CD4-positive, alpha-beta T cell (primary cell): ENCODE measurements at regions not wholly inside any gene's neighbourhood (a gene's known extent, or its start where the extent isn't known, plus 50 kb on each side); places are given as distances from the start of the nearest gene placed in this dataset.

ENCODE experiments used
- ATAC-seq: fragments of 200-7000 bp; cut with Tn5 transposase; one replicate; pipeline ENCODE4 v1.10.0; 2022; ENCODE audit warnings: mild to moderate bottlenecking; ENCODE audit not compliant: poor library complexity
- CTCF ChIA-PET: fragments of 350-600 bp; sonication (Branson Sonifier 250); formaldehyde crosslinking; loops from one replicate; lab custom pipeline; 2021; ENCODE audit warnings: antibody characterized with exemption, inconsistent platforms; lab: Charles Lee
- POLR2A ChIA-PET: fragments of 350-600 bp; sonication (Branson Sonifier 250); formaldehyde crosslinking; loops from one replicate; lab custom pipeline; 2021; ENCODE audit warnings: antibody characterized with exemption, inconsistent platforms; lab: Charles Lee
- DNase-seq, 14 experiments: peaks; one replicate each; pipeline ENCODE4 v3.0.0-alpha.2; 2013 to 2020; ENCODE audit warnings: mixed read lengths in 2 of 14
- H3K27ac ChIP-seq, 2 donors: one replicate each; pipeline versions ENCODE4 v1.5.1 to v1.7.0; 2013; ENCODE audit warnings: low read length in 2 of 2, low read depth in 1 of 2, mild to moderate bottlenecking in 1 of 2
- H3K27me3 ChIP-seq, 2 experiments: 1 replicate in 1 of 2; 2 replicates in 1 of 2; pipeline versions ENCODE4 v1.6.1 to v1.7.0; 2013; ENCODE audit warnings: low read length in 2 of 2, control low read depth in 1 of 2, mild to moderate bottlenecking in 1 of 2, moderate library complexity in 1 of 2; ENCODE audit not compliant: insufficient read depth in 2 of 2, control insufficient read depth in 1 of 2
- H3K36me3 ChIP-seq: one replicate; pipeline ENCODE4 v1.6.1; 2013; ENCODE audit warnings: low read length, control low read depth; ENCODE audit not compliant: insufficient read depth
- H3K4me1 ChIP-seq: one replicate; pipeline ENCODE4 v1.6.1; 2013; ENCODE audit warnings: low read length, control low read depth; ENCODE audit not compliant: insufficient read depth
- H3K4me3 ChIP-seq: one replicate; pipeline ENCODE4 v1.5.1; 2013; ENCODE audit warnings: mild to moderate bottlenecking, low read length, moderate library complexity
- H3K9me3 ChIP-seq, 2 experiments: 1 replicate in 1 of 2; 2 replicates in 1 of 2; pipeline versions ENCODE4 v1.6.1 to v1.7.0; 2013; ENCODE audit warnings: low read length in 2 of 2, mild to moderate bottlenecking in 2 of 2, control low read depth in 1 of 2, moderate library complexity in 1 of 2; ENCODE audit not compliant: control insufficient read depth in 1 of 2, insufficient read depth in 1 of 2
- H3K27ac Mint-ChIP-seq: one replicate; pipeline ENCODE4 v1.8.0; 2020; ENCODE audit warnings: mixed read lengths
- H3K27me3 Mint-ChIP-seq: one replicate; pipeline ENCODE4 v1.8.0; 2021; ENCODE audit warnings: mixed read lengths
- H3K36me3 Mint-ChIP-seq: one replicate; pipeline ENCODE4 v1.8.0; 2021; ENCODE audit warnings: low read depth, mixed read lengths
- H3K4me1 Mint-ChIP-seq: one replicate; pipeline ENCODE4 v1.8.0; 2021; ENCODE audit warnings: low read depth, mixed read lengths
- H3K4me3 Mint-ChIP-seq: one replicate; pipeline ENCODE4 v1.8.0; 2020; ENCODE audit warnings: mild to moderate bottlenecking, mixed read lengths
- H3K9me3 Mint-ChIP-seq: one replicate; pipeline ENCODE4 v1.8.0; 2020; ENCODE audit warnings: mixed read lengths
- intact Hi-C, 2 experiments: fragments of 100-400 bp; cut with DNase I in 1 of 2; cut with micrococcal nuclease in 1 of 2; formaldehyde crosslinking; loops; one replicate each; pipeline versions ENCODE4 v1.15.1 to v1.9.0; 2023 to 2025; cut with DNase I, micrococcal nuclease
- TF ChIP-seq, protein P1 (sequence below): fragments of 200-600 bp; IDR thresholded peaks from one replicate; pipeline ENCODE4 v1.8.0; 2022; ENCODE audit warnings: antibody characterized with exemption, mild to moderate bottlenecking

DNA sequence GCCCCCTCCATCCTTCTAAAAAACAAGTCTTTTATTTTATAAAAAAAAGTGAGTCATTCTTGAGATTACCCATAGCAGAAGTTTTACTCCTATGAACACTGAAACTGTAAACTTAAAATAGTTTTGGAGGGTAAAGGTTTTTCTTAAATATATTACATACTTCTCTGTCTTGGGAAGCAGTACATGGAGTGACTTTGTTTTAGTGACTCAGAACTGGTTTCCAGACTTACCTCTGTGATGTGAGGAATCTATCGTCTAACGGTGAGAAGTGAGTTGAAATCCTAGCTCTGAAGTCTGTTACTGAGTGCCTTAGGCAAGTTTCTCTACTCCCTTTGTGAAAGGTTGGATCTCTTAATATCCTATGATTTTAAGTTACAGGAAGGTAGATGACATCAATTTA is 176.3 kb upstream of the POU3F1 start:
- no peak for DNase-seq
- H3K36me3 Mint-ChIP-seq, result no peaks in the 10 kb centered on the region
- Histone ChIP-seq H3K27ac (no peak overlapping the region), H3K9me3 (no peaks in the 10 kb centered on the region), H3K36me3 (no peaks in the 10 kb centered on the region), H3K27me3 (peaks cover 4 to 8% of the 10 kb centered on the region in 2 experiments), H3K4me1 (no peaks in the 10 kb centered on the region), H3K4me3 (no peak overlapping the region)
- no peaks in the 10 kb centered on the region for H3K4me1 Mint-ChIP-seq
- no peak for ATAC-seq
- H3K4me3 Mint-ChIP-seq, result no peak overlapping the region
- TF ChIP-seq, protein P1, sequence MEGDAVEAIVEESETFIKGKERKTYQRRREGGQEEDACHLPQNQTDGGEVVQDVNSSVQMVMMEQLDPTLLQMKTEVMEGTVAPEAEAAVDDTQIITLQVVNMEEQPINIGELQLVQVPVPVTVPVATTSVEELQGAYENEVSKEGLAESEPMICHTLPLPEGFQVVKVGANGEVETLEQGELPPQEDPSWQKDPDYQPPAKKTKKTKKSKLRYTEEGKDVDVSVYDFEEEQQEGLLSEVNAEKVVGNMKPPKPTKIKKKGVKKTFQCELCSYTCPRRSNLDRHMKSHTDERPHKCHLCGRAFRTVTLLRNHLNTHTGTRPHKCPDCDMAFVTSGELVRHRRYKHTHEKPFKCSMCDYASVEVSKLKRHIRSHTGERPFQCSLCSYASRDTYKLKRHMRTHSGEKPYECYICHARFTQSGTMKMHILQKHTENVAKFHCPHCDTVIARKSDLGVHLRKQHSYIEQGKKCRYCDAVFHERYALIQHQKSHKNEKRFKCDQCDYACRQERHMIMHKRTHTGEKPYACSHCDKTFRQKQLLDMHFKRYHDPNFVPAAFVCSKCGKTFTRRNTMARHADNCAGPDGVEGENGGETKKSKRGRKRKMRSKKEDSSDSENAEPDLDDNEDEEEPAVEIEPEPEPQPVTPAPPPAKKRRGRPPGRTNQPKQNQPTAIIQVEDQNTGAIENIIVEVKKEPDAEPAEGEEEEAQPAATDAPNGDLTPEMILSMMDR, result no peak
- peaks cover 26% of the 10 kb centered on the region for H3K27me3 Mint-ChIP-seq
- no peaks in the 10 kb centered on the region for H3K9me3 Mint-ChIP-seq
- intact Hi-C loops, result no loop called here
- CTCF ChIA-PET, result no interaction called here
- POLR2A ChIA-PET, result no interaction called here
- no peak overlapping the region for H3K27ac Mint-ChIP-seq

DNA sequence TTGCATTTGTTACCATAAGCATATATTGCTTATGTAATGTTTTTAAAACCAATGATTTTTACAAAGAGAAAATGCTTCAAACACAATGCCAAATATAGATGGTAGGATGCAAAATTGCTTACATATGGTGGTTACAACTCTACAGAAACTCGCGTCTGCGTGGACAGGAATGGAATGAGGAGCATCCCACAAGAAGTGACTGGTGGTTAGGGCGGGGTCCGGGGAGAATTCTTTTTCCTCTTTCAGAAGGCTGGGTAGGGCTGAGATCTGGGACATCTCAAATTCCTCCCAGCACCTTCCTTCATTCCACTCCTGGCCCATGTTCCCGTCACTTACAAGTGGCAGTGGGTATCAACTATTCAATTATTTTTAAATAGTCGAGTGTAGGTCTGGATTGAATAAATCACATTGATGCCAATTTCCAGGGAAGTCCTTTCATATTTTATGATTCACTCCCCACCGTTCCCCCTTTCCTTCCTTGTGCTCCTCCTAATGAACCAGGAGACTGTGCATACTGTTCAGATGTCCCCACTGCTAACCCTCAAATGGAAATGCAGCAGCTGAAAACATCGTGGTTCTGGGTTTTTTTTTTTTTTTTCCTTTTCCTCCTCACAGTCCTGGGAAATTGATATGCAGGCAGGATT is 174.5 kb upstream of the POU3F1 start:
- Histone ChIP-seq H3K27ac (no peak overlapping the region), H3K4me3 (no peak overlapping the region), H3K36me3 (no peaks in the 10 kb centered on the region), H3K4me1 (no peaks in the 10 kb centered on the region), H3K27me3 (peaks cover 4 to 12% of the 10 kb centered on the region in 2 experiments), H3K9me3 (no peaks in the 10 kb centered on the region)
- DNase-seq (no peak), ATAC-seq (no peak)
- no peaks in the 10 kb centered on the region for H3K9me3 Mint-ChIP-seq
- ChIA-PET CTCF (no interaction called here), POLR2A (no interaction called here)
- intact Hi-C loops, result no loop called here
- H3K36me3 Mint-ChIP-seq, result no peaks in the 10 kb centered on the region
- H3K27ac Mint-ChIP-seq, result no peak overlapping the region
- no peaks in the 10 kb centered on the region for H3K4me1 Mint-ChIP-seq
- no peak overlapping the region for H3K4me3 Mint-ChIP-seq
- peaks cover 41% of the 10 kb centered on the region for H3K27me3 Mint-ChIP-seq
- TF ChIP-seq, protein P1, result no peak

DNA sequence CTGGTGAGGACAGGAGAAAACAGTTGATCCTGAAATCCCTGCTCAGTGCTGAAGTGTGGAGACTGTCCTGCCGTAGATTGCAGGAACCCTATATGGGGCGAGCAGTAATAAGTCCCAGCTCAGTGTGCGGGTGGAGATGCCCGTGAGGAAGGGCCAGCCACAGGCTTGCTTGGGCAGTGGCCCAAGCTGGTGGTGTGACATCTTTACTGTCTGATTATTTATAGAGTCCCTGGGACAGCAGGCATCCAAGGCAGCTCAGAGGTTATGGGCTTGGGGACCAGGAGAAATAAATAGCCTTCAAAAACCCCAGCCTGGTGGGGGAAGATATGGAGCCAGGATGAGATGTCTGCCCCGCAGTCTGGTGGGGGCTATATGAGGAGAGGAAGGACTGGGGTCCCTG is 170.7 kb upstream of the POU3F1 start:
- H3K27me3 Mint-ChIP-seq, result peaks cover 77% of the 10 kb centered on the region
- H3K9me3 ChIP-seq, result peaks cover 0 to 4% of the 10 kb centered on the region in 2 experiments
- H3K4me3 ChIP-seq, result no peak overlapping the region
- ATAC-seq, result no peak
- H3K36me3 ChIP-seq, result no peaks in the 10 kb centered on the region
- POLR2A ChIA-PET, result no interaction called here
- H3K36me3 Mint-ChIP-seq, result no peaks in the 10 kb centered on the region
- H3K4me1 Mint-ChIP-seq, result peaks cover 6% of the 10 kb centered on the region
- CTCF ChIA-PET, result no interaction called here
- no peaks in the 10 kb centered on the region for H3K9me3 Mint-ChIP-seq
- H3K4me1 ChIP-seq, result no peaks in the 10 kb centered on the region
- no peak overlapping the region for H3K27ac Mint-ChIP-seq
- no peak for DNase-seq
- no peak overlapping the region for H3K27ac ChIP-seq
- intact Hi-C loops, result no loop called here
- no peak overlapping the region for H3K4me3 Mint-ChIP-seq
- TF ChIP-seq, protein P1, result no peak
- H3K27me3 ChIP-seq, result peaks cover 15 to 19% of the 10 kb centered on the region in 2 experiments
